Epithelial cell of esophagus (primary cell): ENCODE measurements at regions not wholly inside any gene's neighbourhood (a gene's known extent, or its start where the extent isn't known, plus 50 kb on each side); places are given as distances from the start of the nearest gene placed in this dataset.

Experiments
- DNase-seq: peaks from one replicate; pipeline ENCODE4 v3.0.0; 2010; ENCODE audit warnings: low read depth
- H3K4me3 ChIP-seq: 2 replicates; pipeline ENCODE4 v1.5.1; 2011; ENCODE audit warnings: mild to moderate bottlenecking, low read length, control low read depth
- TF ChIP-seq, protein P1 (sequence below): IDR thresholded peaks from 2 replicates; pipeline ENCODE4 v1.5.1; 2011; ENCODE audit warnings: low read depth, mild to moderate bottlenecking, low read length, control low read depth, inconsistent platforms; ENCODE audit not compliant: insufficient read depth; ENCODE audit errors: missing control alignments

- no peak for DNase-seq
- TF ChIP-seq, protein P1, sequence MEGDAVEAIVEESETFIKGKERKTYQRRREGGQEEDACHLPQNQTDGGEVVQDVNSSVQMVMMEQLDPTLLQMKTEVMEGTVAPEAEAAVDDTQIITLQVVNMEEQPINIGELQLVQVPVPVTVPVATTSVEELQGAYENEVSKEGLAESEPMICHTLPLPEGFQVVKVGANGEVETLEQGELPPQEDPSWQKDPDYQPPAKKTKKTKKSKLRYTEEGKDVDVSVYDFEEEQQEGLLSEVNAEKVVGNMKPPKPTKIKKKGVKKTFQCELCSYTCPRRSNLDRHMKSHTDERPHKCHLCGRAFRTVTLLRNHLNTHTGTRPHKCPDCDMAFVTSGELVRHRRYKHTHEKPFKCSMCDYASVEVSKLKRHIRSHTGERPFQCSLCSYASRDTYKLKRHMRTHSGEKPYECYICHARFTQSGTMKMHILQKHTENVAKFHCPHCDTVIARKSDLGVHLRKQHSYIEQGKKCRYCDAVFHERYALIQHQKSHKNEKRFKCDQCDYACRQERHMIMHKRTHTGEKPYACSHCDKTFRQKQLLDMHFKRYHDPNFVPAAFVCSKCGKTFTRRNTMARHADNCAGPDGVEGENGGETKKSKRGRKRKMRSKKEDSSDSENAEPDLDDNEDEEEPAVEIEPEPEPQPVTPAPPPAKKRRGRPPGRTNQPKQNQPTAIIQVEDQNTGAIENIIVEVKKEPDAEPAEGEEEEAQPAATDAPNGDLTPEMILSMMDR: no peak
- H3K4me3 ChIP-seq: no peak overlapping the region
Measured at GRCh38 chr2:2867397-2867979, 510.1 kb downstream of the EIPR1 start.

DNA sequence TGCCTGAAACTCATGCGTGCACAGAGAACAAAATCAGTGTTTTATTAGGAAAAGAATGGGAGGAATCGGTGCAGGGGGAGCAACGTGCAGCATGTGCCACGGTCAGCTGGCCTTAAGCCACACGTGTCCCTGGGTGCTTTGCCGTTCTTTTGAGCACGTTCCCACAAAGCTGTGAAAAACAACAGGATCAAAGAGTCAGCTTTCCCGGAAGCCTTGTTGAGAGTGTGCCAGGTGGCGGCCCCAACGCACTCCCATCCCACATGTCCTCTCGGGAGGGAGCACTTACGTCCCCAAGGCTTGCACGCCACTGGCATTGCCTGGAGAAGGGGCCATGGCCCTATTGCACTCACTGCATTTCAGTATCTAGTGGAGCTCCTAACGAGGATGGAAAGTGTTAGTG lies 511.2 kb downstream of the EIPR1 start:
- DNase-seq: no peak
- TF ChIP-seq, protein P1: no peak
- H3K4me3 ChIP-seq: no peak overlapping the region

DNA sequence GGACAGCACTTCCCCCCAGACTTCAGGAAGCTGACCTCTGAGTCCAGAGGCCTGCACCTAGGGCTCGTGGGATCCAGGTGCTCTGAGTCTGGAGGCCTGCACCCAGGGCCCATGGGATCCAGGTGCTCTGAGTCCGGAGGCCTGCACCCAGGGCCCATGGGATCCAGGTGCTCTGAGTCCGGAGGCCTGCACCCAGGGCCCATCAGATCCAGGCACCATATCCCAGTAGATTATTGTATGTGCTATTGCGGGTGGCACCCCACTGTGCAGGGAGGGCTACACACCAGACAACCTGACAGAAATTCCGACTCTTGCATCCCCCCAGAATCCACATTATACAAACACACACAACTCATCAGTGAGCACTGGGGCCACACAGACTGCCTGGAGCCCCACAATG lies 515.2 kb downstream of the EIPR1 start:
- TF ChIP-seq, protein P1: no peak
- no peak for DNase-seq

GRCh38 chr2:2861666-2862240 lies 515.9 kb downstream of the EIPR1 start:
- TF ChIP-seq, protein P1: no peak
- no peak for DNase-seq
- H3K4me3 ChIP-seq: no peak overlapping the region

More for the DNA sequence above, 515.2 kb downstream of the EIPR1 start:
- H3K4me3 ChIP-seq: no peak overlapping the region

GRCh38 chr2:2860589-2861300 lies 516.9 kb downstream of the EIPR1 start:
- DNase-seq: no peak
- no peak overlapping the region for H3K4me3 ChIP-seq
- TF ChIP-seq, protein P1: no peak

DNA sequence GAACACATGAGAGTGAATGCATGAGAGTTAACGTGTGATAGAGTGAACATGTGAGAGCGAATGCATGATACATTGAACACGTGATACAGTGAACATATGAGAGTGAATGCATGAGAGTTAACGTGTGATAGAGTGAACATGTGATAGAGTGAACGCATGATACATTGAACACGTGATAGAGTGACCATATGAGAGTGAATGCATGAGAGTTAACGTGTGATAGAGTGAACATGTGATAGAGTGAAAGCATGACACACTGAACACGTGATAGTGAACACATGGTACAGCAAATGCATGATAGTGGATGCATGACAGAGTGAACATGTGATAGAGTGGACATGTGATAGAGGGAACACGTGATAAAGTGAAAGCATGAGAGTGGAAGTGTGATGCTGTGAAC lies 517.9 kb downstream of the EIPR1 start:
- no peak for DNase-seq
- H3K4me3 ChIP-seq: no peak overlapping the region
- TF ChIP-seq, protein P1: no peak
